H1 (cell line): ENCODE measurements at regions not wholly inside any gene's neighbourhood (a gene's known extent, or its start where the extent isn't known, plus 50 kb on each side); places are given as distances from the start of the nearest gene placed in this dataset.

Source experiments
- CTCF ChIA-PET: fragments of 300-600 bp; sonication (Branson Sonifier 250); formaldehyde crosslinking; loops from one replicate; lab custom pipeline; 2021; ENCODE audit not compliant: partially characterized antibody; lab: Charles Lee
- POLR2A ChIA-PET: fragments of 300-600 bp; sonication (Branson Sonifier 250); formaldehyde crosslinking; loops from one replicate; lab custom pipeline; 2021; ENCODE audit warnings: inconsistent platforms; ENCODE audit not compliant: partially characterized antibody; lab: Charles Lee
- DNase-seq, 2 experiments: peaks; one replicate each; pipeline versions ENCODE4 v3.0.0 to v3.0.0-alpha.2; 2010 to 2022; ENCODE audit warnings: low spot score in 2 of 2, low read depth in 1 of 2, mixed read lengths in 1 of 2
- FAIRE-seq: peaks from 2 replicates; lab custom pipeline; 2011; peaks lifted over from hg19 to GRCh38; lab: Jason Lieb, UNC
- H2AFZ ChIP-seq: 2 replicates; pipeline ENCODE4 v1.8.1; 2012; ENCODE audit warnings: low read length, inconsistent platforms
- H2AK5ac ChIP-seq: 2 replicates; pipeline ENCODE4 v1.6.1; 2013; ENCODE audit warnings: low read depth, low read length
- H2BK120ac ChIP-seq: replicated peaks from 2 replicates; pipeline ENCODE3; 2013; ENCODE audit warnings: low read depth, low read length, inconsistent platforms
- H2BK12ac ChIP-seq: 2 replicates; pipeline ENCODE4 v1.6.1; 2013; ENCODE audit warnings: low read depth, low read length
- H2BK15ac ChIP-seq: 2 replicates; pipeline ENCODE4 v1.6.1; 2013; ENCODE audit warnings: low read length
- H2BK20ac ChIP-seq: 2 replicates; pipeline ENCODE4 v1.6.1; 2013; ENCODE audit warnings: low read length
- H2BK5ac ChIP-seq: 2 replicates; pipeline ENCODE4 v1.6.1; 2013; ENCODE audit warnings: low read depth, low read length
- H3K14ac ChIP-seq: 2 replicates; pipeline ENCODE4 v1.6.1; 2013; ENCODE audit warnings: inconsistent platforms; ENCODE audit not compliant: insufficient read length
- H3K18ac ChIP-seq: 2 replicates; pipeline ENCODE4 v1.6.1; 2013; ENCODE audit warnings: low read length; ENCODE audit errors: extremely low read depth
- H3K23ac ChIP-seq: 2 replicates; pipeline ENCODE4 v1.6.1; 2013; ENCODE audit warnings: inconsistent platforms; ENCODE audit not compliant: insufficient read length
- H3K23me2 ChIP-seq: 2 replicates; pipeline ENCODE4 v1.6.1; 2013; ENCODE audit warnings: low read depth, low read length
- H3K27ac ChIP-seq: 2 replicates; pipeline ENCODE4 v1.6.1; 2011; ENCODE audit warnings: low read depth, low read length, inconsistent platforms
- H3K27me3 ChIP-seq, 4 experiments: replicated peaks in 1 of 4; 1 replicate in 1 of 4; 2 replicates in 3 of 4; pipeline versions ENCODE4 v1.6.1 to v1.8.1; 2011 to 2013; ENCODE audit warnings: low read length in 3 of 4, mild to moderate bottlenecking in 3 of 4, inconsistent platforms in 2 of 4, mixed read lengths in 2 of 4, moderate library complexity in 1 of 4; ENCODE audit not compliant: control insufficient read depth in 3 of 4, insufficient read depth in 3 of 4; ENCODE audit errors: extremely low read depth in 1 of 4
- H3K36me3 ChIP-seq, 4 experiments: 2 replicates each; pipeline versions ENCODE4 v1.6.1 to v1.8.1; 2011 to 2013; ENCODE audit warnings: mild to moderate bottlenecking in 4 of 4, low read length in 3 of 4, moderate library complexity in 2 of 4, control low read depth in 1 of 4, inconsistent platforms in 1 of 4; ENCODE audit not compliant: insufficient read depth in 4 of 4, control insufficient read depth in 2 of 4
- H3K4ac ChIP-seq: replicated peaks from 2 replicates; pipeline ENCODE3; 2013; ENCODE audit warnings: low read length, low read depth, mixed read lengths, inconsistent platforms; ENCODE audit not compliant: insufficient read length
- H3K4me1 ChIP-seq, 4 experiments: replicated peaks in 1 of 4; 1 replicate in 1 of 4; 2 replicates in 3 of 4; pipeline versions ENCODE4 v1.6.1 to v1.8.1; 2011 to 2013; ENCODE audit warnings: low read length in 3 of 4, inconsistent platforms in 2 of 4, mixed read lengths in 1 of 4; ENCODE audit not compliant: insufficient read depth in 4 of 4, control insufficient read depth in 3 of 4
- H3K4me2 ChIP-seq, 2 experiments: 2 replicates each; pipeline versions ENCODE4 v1.6.1 to v1.8.1; 2011 to 2013; ENCODE audit warnings: low read depth in 2 of 2, low read length in 2 of 2, control low read depth in 1 of 2, inconsistent platforms in 1 of 2, mild to moderate bottlenecking in 1 of 2; ENCODE audit not compliant: insufficient read depth in 1 of 2
- H3K4me3 ChIP-seq, 4 experiments: fragments of 200-600, 300-600 bp in 1 of 4; sonication (generic), shearing (Covaris generic), sonication (Bioruptor Twin) in 1 of 4; 2 replicates each; pipeline versions ENCODE4 v1.5.1 to v1.8.1; 2011 to 2016; ENCODE audit warnings: low read length in 4 of 4, low read depth in 3 of 4, control low read depth in 2 of 4, inconsistent platforms in 2 of 4, mild to moderate bottlenecking in 2 of 4, mixed read lengths in 1 of 4, moderate library complexity in 1 of 4; ENCODE audit not compliant: insufficient read depth in 2 of 4; ENCODE audit errors: extremely low read depth in 1 of 4
- H3K56ac ChIP-seq: replicated peaks from 2 replicates; pipeline ENCODE3; 2013; ENCODE audit warnings: low read depth, mild to moderate bottlenecking, mixed read lengths, low read length, inconsistent platforms; ENCODE audit not compliant: insufficient read length
- H3K79me1 ChIP-seq: 2 replicates; pipeline ENCODE4 v1.6.1; 2013; ENCODE audit warnings: low read depth, low read length, control low read depth
- H3K79me2 ChIP-seq, 2 experiments: 2 replicates each; pipeline versions ENCODE4 v1.6.1 to v1.8.1; 2012 to 2013; ENCODE audit warnings: low read length in 2 of 2, mild to moderate bottlenecking in 2 of 2, inconsistent platforms in 1 of 2; ENCODE audit not compliant: insufficient read depth in 2 of 2, control insufficient read depth in 1 of 2
- H3K9ac ChIP-seq, 4 experiments: replicated peaks in 1 of 4; 1 replicate in 1 of 4; 2 replicates in 3 of 4; pipeline versions ENCODE4 v1.6.1 to v1.8.1; 2011 to 2013; ENCODE audit warnings: low read depth in 3 of 4, low read length in 3 of 4, control low read depth in 2 of 4, mild to moderate bottlenecking in 2 of 4, moderate library complexity in 2 of 4, inconsistent platforms in 1 of 4; ENCODE audit errors: extremely low read depth in 1 of 4
- H3K9me3 ChIP-seq, 2 experiments: 2 replicates each; pipeline versions ENCODE4 v1.6.1 to v1.8.1; 2012 to 2013; ENCODE audit warnings: mild to moderate bottlenecking in 2 of 2, moderate library complexity in 2 of 2, control low read depth in 1 of 2, inconsistent platforms in 1 of 2, low read depth in 1 of 2, low read length in 1 of 2, mixed read lengths in 1 of 2; ENCODE audit not compliant: insufficient read depth in 2 of 2
- H4K20me1 ChIP-seq, 2 experiments: replicated peaks in 1 of 2; 2 replicates each; pipeline versions ENCODE3 to v1.8.1; 2011 to 2013; ENCODE audit warnings: inconsistent platforms in 2 of 2, low read length in 2 of 2, mild to moderate bottlenecking in 1 of 2; ENCODE audit not compliant: insufficient read depth in 2 of 2, control insufficient read depth in 1 of 2
- H4K5ac ChIP-seq: 2 replicates; pipeline ENCODE4 v1.6.1; 2013; ENCODE audit warnings: low read length, low read depth, mixed read lengths, inconsistent platforms; ENCODE audit not compliant: insufficient read length
- H4K8ac ChIP-seq: 2 replicates; pipeline ENCODE4 v1.8.0; 2013; ENCODE audit warnings: mild to moderate bottlenecking, moderate library complexity, low read length, inconsistent platforms; ENCODE audit not compliant: insufficient read depth; ENCODE audit errors: extremely low read depth
- H4K91ac ChIP-seq: replicated peaks from 2 replicates; pipeline ENCODE3; 2013; ENCODE audit warnings: low read length, mixed read lengths, inconsistent platforms; ENCODE audit not compliant: insufficient read length
- GABPA ChIP-seq: IDR thresholded peaks from 2 replicates; pipeline ENCODE4 v1.6.1; 2011; ENCODE audit warnings: mild to moderate bottlenecking, low read length, moderate library complexity, borderline replicate concordance; ENCODE audit not compliant: insufficient read depth
- JUND ChIP-seq: IDR thresholded peaks from 2 replicates; pipeline ENCODE4 v1.6.1; 2011; ENCODE audit warnings: mild to moderate bottlenecking, improper control_type of control experiment, low read length
- SP1 ChIP-seq: IDR thresholded peaks from 2 replicates; pipeline ENCODE4 v1.6.1; 2011; ENCODE audit warnings: low read depth, low read length
- SP4 ChIP-seq: IDR thresholded peaks from 2 replicates; pipeline ENCODE4 v1.6.1; 2012; ENCODE audit warnings: low read length, inconsistent platforms
- WGBS, 2 experiments: shearing (Covaris generic) in 1 of 2; methylation state at CpG; one replicate each; pipeline versions ENCODE4 v1.1.6 to v1.1.7; 2013 to 2015; ENCODE audit warnings: low lambda C conversion rate in 2 of 2, mixed read lengths in 2 of 2, inconsistent platforms in 1 of 2, low coverage in 1 of 2, missing lambda C conversion rate in 1 of 2; ENCODE audit not compliant: insufficient replicate concordance in 2 of 2, insufficient coverage in 1 of 2, insufficient read length in 1 of 2; ENCODE audit errors: extremely low coverage in 1 of 2, missing lambda C conversion rate in 1 of 2; 5-methylcytosine and 5-hydroxymethylcytosine counted together

GRCh38 chr1:30302858-30303257 lies 420.5 kb downstream of the MATN1 start:
- no peak overlapping the region for H4K91ac ChIP-seq
- H2AFZ ChIP-seq: no peak overlapping the region
- 84% methylated on average over 5 of the region's 5 CpGs; no CpG with 5 or more reads in 1 of the 2 experiments for WGBS, 2 experiments
- H2AK5ac ChIP-seq: no peak overlapping the region
- H3K79me2 ChIP-seq: no peaks in the 10 kb centered on the region
- no peak overlapping the region for H3K14ac ChIP-seq
- H3K23me2 ChIP-seq: no peaks in the 10 kb centered on the region
- no peak overlapping the region for H2BK5ac ChIP-seq
- H4K20me1 ChIP-seq: no peaks in the 10 kb centered on the region
- no peak overlapping the region for H3K4me3 ChIP-seq
- H2BK120ac ChIP-seq: no peak overlapping the region
- H4K5ac ChIP-seq: no peak overlapping the region
- FAIRE-seq (no peak), DNase-seq (peak in 1 of 2 experiments; percentile 14)
- no peak overlapping the region for H3K18ac ChIP-seq
- no peak overlapping the region for H3K4me2 ChIP-seq
- no peak overlapping the region for H3K9ac ChIP-seq
- H3K4me1 ChIP-seq: no peaks in the 10 kb centered on the region
- no peak overlapping the region for H2BK20ac ChIP-seq
- POLR2A ChIA-PET: no interaction called here
- no peak overlapping the region for H3K27ac ChIP-seq
- CTCF ChIA-PET: interaction anchor here (0.9 to 1.3 kb wide), 3 partner anchors 10 to 70 kb away, joined by 3 read pairs; no protein-coding TSS in a partner anchor
- H3K23ac ChIP-seq: no peak overlapping the region
- no peak overlapping the region for H4K8ac ChIP-seq
- no peaks in the 10 kb centered on the region for H3K27me3 ChIP-seq
- H3K4ac ChIP-seq: no peak overlapping the region
- H3K9me3 ChIP-seq: peaks cover 0 to under 1% of the 10 kb centered on the region in 2 experiments; a peak in 1 of 4 replicates
- no peaks in the 10 kb centered on the region for H3K36me3 ChIP-seq
- H3K79me1 ChIP-seq: no peaks in the 10 kb centered on the region
- H3K56ac ChIP-seq: no peak overlapping the region
- no peak overlapping the region for H2BK15ac ChIP-seq
- H2BK12ac ChIP-seq: no peak overlapping the region
- TF ChIP-seq SP4 (no peak), GABPA (no peak), SP1 (no peak), JUND (no peak)
